Islet precursor cell (in vitro differentiated cells): ENCODE measurements at regions not wholly inside any gene's neighbourhood (a gene's known extent, or its start where the extent isn't known, plus 50 kb on each side); places are given as distances from the start of the nearest gene placed in this dataset.
"Not testable (repeated sequence)": the region's sequence is repeated elsewhere in the genome, so short reads cannot be mapped to it uniquely, and the experiment has no call there.

Experiments
- DNase-seq: peaks from one replicate; pipeline ENCODE4 v3.0.0-alpha.2; 2018

GRCh38 chr2:186093174-186093573, 354.6 kb downstream of the FSIP2 start:
- DNase-seq = no peak

GRCh38 chr2:186098821-186099220, 360.2 kb downstream of the FSIP2 start:
- no peak for DNase-seq

GRCh38 chr2:186099826-186100225, 361.2 kb downstream of the FSIP2 start:
- no peak for DNase-seq

GRCh38 chr2:186100636-186101035, 362.0 kb downstream of the FSIP2 start:
- DNase-seq = no peak

- DNase-seq = no peak
Measured at GRCh38 chr2:186101616-186102015, 363.0 kb downstream of the FSIP2 start.

- DNase-seq = no peak
Measured at GRCh38 chr2:186103276-186103675, 364.7 kb downstream of the FSIP2 start.

GRCh38 chr2:186105016-186105724, 366.6 kb downstream of the FSIP2 start:
- DNase-seq = no peak

GRCh38 chr2:186108470-186108869, 369.9 kb downstream of the FSIP2 start:
- DNase-seq = no peak

- no peak for DNase-seq
Measured at GRCh38 chr2:186113284-186113683, 372.8 kb upstream of the ZC3H15 start.

GRCh38 chr2:186125156-186125555, 360.9 kb upstream of the ZC3H15 start:
- no peak for DNase-seq

- no peak for DNase-seq
Measured at GRCh38 chr2:186125625-186126024, 360.4 kb upstream of the ZC3H15 start.

- DNase-seq = no peak
Measured at GRCh38 chr2:186126181-186126580, 359.9 kb upstream of the ZC3H15 start.

- no peak for DNase-seq
Measured at GRCh38 chr2:186129767-186130581, 356.1 kb upstream of the ZC3H15 start.

GRCh38 chr2:186130748-186131641, 355.1 kb upstream of the ZC3H15 start:
- DNase-seq = no peak

GRCh38 chr2:186135686-186136085, 350.4 kb upstream of the ZC3H15 start:
- no peak for DNase-seq

GRCh38 chr2:186136860-186137259, 349.2 kb upstream of the ZC3H15 start:
- no peak for DNase-seq

GRCh38 chr2:186138845-186139244, 347.2 kb upstream of the ZC3H15 start:
- no peak for DNase-seq

- DNase-seq = no peak
Measured at GRCh38 chr2:186159101-186159500, 327.0 kb upstream of the ZC3H15 start.

GRCh38 chr2:186164325-186164724, 321.7 kb upstream of the ZC3H15 start:
- DNase-seq = no peak

- no peak for DNase-seq
Measured at GRCh38 chr2:186170693-186171092, 315.4 kb upstream of the ZC3H15 start.

GRCh38 chr2:186181625-186182024, 304.4 kb upstream of the ZC3H15 start:
- no peak for DNase-seq

GRCh38 chr2:186182366-186182765, 303.7 kb upstream of the ZC3H15 start:
- not testable (repeated sequence) for DNase-seq

GRCh38 chr2:186183406-186183805, 302.7 kb upstream of the ZC3H15 start:
- no peak for DNase-seq
